ENCODE measurements at regions not wholly inside any gene's neighbourhood (a gene's known extent, or its start where the extent isn't known, plus 50 kb on each side); places are given as distances from the start of the nearest gene placed in this dataset.

GRCh38 chr2:38509947-38510326, 92.8 kb downstream of the HNRNPLL start:
- no peak for DNase-seq

GRCh38 chr2:38509314-38509946, 93.3 kb downstream of the HNRNPLL start:
- DNase-seq = no peak

GRCh38 chr2:38508311-38509039, 94.3 kb downstream of the HNRNPLL start:
- peak; percentile 90 for DNase-seq

GRCh38 chr2:38507712-38508111, 95.0 kb downstream of the HNRNPLL start:
- DNase-seq = no peak

GRCh38 chr2:38505779-38506178, 96.9 kb downstream of the HNRNPLL start:
- DNase-seq = no peak

- no peak for DNase-seq
Observed at GRCh38 chr2:38504169-38504568, 98.6 kb downstream of the HNRNPLL start.

GRCh38 chr2:38502107-38502506, 100.6 kb downstream of the HNRNPLL start:
- no peak for DNase-seq

GRCh38 chr2:38500283-38500634, 102.5 kb downstream of the HNRNPLL start:
- no peak for DNase-seq

- DNase-seq = no peak
Observed at GRCh38 chr2:38499548-38500282, 103.0 kb downstream of the HNRNPLL start.

- no peak for DNase-seq
Observed at GRCh38 chr2:38498045-38498481, 104.7 kb downstream of the HNRNPLL start.

- DNase-seq = no peak
Observed at GRCh38 chr2:38497670-38498037, 105.1 kb downstream of the HNRNPLL start.

- DNase-seq = no peak
Observed at GRCh38 chr2:38496927-38497669, 105.6 kb downstream of the HNRNPLL start.

- no peak for DNase-seq
Observed at GRCh38 chr2:38495880-38496279, 106.8 kb downstream of the HNRNPLL start.

- no peak for DNase-seq
Observed at GRCh38 chr2:38494394-38494793, 108.3 kb downstream of the HNRNPLL start.

- no peak for DNase-seq
Observed at GRCh38 chr2:38492042-38492615, 110.6 kb downstream of the HNRNPLL start.

GRCh38 chr2:38491436-38491835, 111.3 kb downstream of the HNRNPLL start:
- no peak for DNase-seq

- no peak for DNase-seq
Observed at GRCh38 chr2:38489846-38490245, 112.8 kb upstream of the ATL2 start.

GRCh38 chr2:38487852-38488251, 110.8 kb upstream of the ATL2 start:
- no peak for DNase-seq

GRCh38 chr2:38486213-38487026, 109.3 kb upstream of the ATL2 start:
- no peak for DNase-seq

GRCh38 chr2:38485734-38486133, 108.7 kb upstream of the ATL2 start:
- no peak for DNase-seq

GRCh38 chr2:38484957-38485356, 107.9 kb upstream of the ATL2 start:
- DNase-seq = no peak

Measured in activated CD4-positive, alpha-beta T cell treated with anti-CD3 and anti-CD28 coated beads for 48 hours (primary cell).